ENCODE measurements at regions not wholly inside any gene's neighbourhood (a gene's known extent, or its start where the extent isn't known, plus 50 kb on each side); places are given as distances from the start of the nearest gene placed in this dataset.

- Histone ChIP-seq H3K36me3 (no peaks in the 10 kb centered on the region), H3K4me3 (no peak overlapping the region), H3K27ac (no peak overlapping the region), H3K27me3 (no peaks in the 10 kb centered on the region), H3K9me3 (no peaks in the 10 kb centered on the region), H3K4me1 (no peaks in the 10 kb centered on the region)
- DNase-seq (ENCODE audit: low spot score): no peak
- TF ChIP-seq, protein P1, sequence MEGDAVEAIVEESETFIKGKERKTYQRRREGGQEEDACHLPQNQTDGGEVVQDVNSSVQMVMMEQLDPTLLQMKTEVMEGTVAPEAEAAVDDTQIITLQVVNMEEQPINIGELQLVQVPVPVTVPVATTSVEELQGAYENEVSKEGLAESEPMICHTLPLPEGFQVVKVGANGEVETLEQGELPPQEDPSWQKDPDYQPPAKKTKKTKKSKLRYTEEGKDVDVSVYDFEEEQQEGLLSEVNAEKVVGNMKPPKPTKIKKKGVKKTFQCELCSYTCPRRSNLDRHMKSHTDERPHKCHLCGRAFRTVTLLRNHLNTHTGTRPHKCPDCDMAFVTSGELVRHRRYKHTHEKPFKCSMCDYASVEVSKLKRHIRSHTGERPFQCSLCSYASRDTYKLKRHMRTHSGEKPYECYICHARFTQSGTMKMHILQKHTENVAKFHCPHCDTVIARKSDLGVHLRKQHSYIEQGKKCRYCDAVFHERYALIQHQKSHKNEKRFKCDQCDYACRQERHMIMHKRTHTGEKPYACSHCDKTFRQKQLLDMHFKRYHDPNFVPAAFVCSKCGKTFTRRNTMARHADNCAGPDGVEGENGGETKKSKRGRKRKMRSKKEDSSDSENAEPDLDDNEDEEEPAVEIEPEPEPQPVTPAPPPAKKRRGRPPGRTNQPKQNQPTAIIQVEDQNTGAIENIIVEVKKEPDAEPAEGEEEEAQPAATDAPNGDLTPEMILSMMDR (IDR thresholded peaks at IDR 0.05): no peak
Observed at GRCh38 chr12:76698966-76699365, 64.9 kb upstream of the ZDHHC17 start.

GRCh38 chr12:76701690-76702089, 62.2 kb upstream of the ZDHHC17 start:
- no peaks in the 10 kb centered on the region for H3K4me1 ChIP-seq
- TF ChIP-seq, protein P1 (IDR thresholded peaks at IDR 0.05): no peak

GRCh38 chr12:76702946-76703345, 61.0 kb upstream of the ZDHHC17 start:
- no peak overlapping the region for H3K4me3 ChIP-seq
- no peaks in the 10 kb centered on the region for H3K4me1 ChIP-seq
- no peaks in the 10 kb centered on the region for H3K9me3 ChIP-seq
- no peak for DNase-seq (ENCODE audit: low spot score)
- no peaks in the 10 kb centered on the region for H3K27me3 ChIP-seq
- no peak overlapping the region for H3K27ac ChIP-seq
- TF ChIP-seq, protein P1 (IDR thresholded peaks at IDR 0.05): no peak
- no peaks in the 10 kb centered on the region for H3K36me3 ChIP-seq

More at GRCh38 chr12:76701690-76702089, 62.2 kb upstream of the ZDHHC17 start:
- no peaks in the 10 kb centered on the region for H3K27me3 ChIP-seq
- no peak overlapping the region for H3K27ac ChIP-seq
- no peaks in the 10 kb centered on the region for H3K36me3 ChIP-seq
- no peak for DNase-seq (ENCODE audit: low spot score)
- H3K9me3 ChIP-seq: no peaks in the 10 kb centered on the region
- H3K4me3 ChIP-seq: no peak overlapping the region

DNA sequence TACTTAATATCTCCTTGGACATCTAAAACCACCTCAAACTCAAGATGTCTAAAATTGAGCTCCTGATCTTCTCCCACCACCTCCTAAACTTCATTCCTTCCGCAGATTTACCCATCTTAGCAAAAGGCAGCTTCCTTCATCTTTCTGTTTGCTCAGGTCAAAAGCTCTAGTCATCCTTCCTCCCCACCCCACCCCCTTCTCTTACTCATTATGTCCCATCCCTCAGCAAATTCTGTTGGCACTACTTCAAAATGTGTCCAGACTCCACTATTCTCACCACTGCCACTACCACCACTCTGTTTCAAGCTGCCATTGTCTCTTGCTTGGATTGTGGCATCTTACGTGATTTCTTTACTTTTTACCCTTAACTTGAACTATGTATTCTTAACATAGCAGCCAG, 59.2 kb upstream of the ZDHHC17 start:
- Histone ChIP-seq H3K27me3 (no peaks in the 10 kb centered on the region), H3K4me3 (no peak overlapping the region), H3K27ac (no peak overlapping the region), H3K36me3 (no peaks in the 10 kb centered on the region), H3K4me1 (no peaks in the 10 kb centered on the region), H3K9me3 (no peaks in the 10 kb centered on the region)
- no peak for DNase-seq (ENCODE audit: low spot score)
- TF ChIP-seq, protein P1 (IDR thresholded peaks at IDR 0.05): no peak

- Histone ChIP-seq H3K9me3 (no peaks in the 10 kb centered on the region), H3K4me3 (no peak overlapping the region)
- DNase-seq (ENCODE audit: low spot score): no peak
Observed at GRCh38 chr12:76706101-76706500, 57.8 kb upstream of the ZDHHC17 start.

GRCh38 chr12:76706761-76707160, 57.2 kb upstream of the ZDHHC17 start:
- TF ChIP-seq, protein P1 (IDR thresholded peaks at IDR 0.05): no peak
- Histone ChIP-seq H3K9me3 (no peaks in the 10 kb centered on the region), H3K27ac (no peak overlapping the region), H3K4me3 (no peak overlapping the region), H3K36me3 (no peaks in the 10 kb centered on the region), H3K4me1 (no peaks in the 10 kb centered on the region), H3K27me3 (no peaks in the 10 kb centered on the region)
- no peak for DNase-seq (ENCODE audit: low spot score)

More at GRCh38 chr12:76706101-76706500, 57.8 kb upstream of the ZDHHC17 start:
- H3K27ac ChIP-seq: no peak overlapping the region
- H3K36me3 ChIP-seq: no peaks in the 10 kb centered on the region
- H3K27me3 ChIP-seq: no peaks in the 10 kb centered on the region
- TF ChIP-seq, protein P1 (IDR thresholded peaks at IDR 0.05): no peak
- no peaks in the 10 kb centered on the region for H3K4me1 ChIP-seq
